ENCODE measurements at regions not wholly inside any gene's neighbourhood (a gene's known extent, or its start where the extent isn't known, plus 50 kb on each side); places are given as distances from the start of the nearest gene placed in this dataset.
"Not testable (repeated sequence)": the region's sequence is repeated elsewhere in the genome, so short reads cannot be mapped to it uniquely, and the experiment has no call there.

DNA sequence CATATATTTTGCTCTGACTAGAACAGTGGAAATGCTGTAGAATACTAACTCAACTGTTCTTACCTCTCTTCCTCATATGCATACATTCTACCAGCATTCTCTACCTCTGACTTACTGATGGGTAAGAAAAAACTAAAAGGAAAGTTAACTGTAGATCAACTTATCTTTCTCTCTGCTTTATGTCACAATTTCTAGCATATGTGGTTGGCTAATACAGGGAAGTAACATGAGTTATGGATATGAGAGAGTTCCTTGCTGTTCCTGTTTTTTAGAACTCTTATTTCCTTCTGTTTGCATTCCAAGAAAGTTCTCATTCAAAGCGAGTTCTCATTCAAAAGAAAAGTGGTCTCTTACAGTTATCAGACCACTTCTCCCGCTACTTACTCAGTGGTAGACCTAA, 226.8 kb upstream of the SGK1 start:
- no peak for DNase-seq

DNA sequence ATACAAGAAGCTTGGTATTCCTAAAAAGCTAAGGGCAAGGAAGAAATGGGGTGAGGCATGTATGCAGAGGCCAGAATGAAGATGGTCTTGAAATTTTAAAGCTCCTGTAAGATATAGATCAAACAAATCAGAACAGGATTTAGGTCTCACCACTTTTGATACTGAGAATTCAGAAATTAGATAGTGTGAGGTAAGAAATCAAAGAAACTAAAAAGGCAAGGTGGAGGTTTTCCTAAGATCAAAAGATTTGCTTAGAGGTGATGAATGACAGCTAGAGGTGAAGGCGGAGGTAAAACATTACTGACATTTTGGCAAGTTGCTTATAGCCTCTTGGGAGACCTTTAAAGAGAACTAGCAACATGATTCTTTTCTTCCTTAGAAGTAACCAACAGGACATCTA, 225.2 kb upstream of the SGK1 start:
- DNase-seq: no peak

DNA sequence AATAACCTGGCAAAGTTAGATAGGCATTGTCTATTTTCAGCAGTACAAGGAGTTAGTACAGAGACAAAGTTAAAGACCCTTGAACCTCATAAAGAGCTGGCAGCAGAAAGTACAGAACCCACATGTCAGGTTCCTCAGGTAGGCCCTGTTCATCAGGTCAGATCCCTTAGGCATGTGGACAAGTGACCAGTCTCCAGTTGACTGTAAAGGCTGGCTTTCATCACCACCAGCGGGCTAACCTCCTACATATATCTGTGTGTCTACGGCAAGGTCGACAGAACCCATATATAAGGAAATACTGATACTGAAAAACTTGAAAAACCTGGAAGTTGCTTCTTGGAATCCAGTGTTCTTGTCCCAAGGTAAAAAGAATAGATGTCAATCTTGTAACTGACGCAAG, 223.1 kb upstream of the SGK1 start:
- no peak for DNase-seq

DNA sequence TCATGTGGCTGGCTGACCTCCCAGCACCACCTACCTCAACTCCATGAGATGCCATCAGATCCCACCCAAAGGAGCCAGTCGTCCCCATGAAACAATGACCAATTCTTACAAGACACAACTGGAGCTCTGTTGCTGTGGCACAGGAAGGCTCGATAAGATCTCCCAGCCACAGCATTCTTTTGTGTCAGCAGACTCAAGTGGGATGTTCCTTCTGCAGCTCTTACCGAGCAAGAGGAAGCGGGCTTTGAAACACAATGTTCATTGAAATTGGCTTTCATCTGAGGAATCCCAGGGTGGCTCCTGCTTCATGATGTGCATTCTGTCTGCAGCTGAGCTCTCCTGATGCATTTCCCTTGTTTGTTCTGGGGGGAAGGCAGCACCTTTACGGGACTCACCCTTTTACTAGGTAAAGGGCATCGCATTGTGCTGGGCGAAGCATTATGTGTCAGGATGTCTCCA, 222.0 kb upstream of the SGK1 start:
- DNase-seq: no peak

DNA sequence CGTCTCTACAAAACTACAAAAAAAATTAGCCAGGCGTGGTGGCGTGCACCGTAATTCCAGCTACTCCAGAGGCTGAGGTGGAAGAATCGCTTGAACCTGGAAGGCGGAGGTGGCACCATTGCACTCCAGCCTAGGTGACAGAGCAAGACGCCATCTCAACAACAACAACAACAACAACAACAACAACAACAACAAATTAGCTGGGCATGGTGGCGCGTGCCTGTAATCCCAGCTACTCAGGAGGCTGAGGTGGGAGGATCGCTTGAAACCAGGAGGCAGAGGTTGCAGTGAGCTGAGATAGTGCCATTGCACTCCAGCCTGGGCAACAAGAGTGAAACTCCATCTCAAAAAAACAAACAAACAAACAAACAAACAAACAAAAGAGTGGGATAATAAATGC, 219.9 kb upstream of the SGK1 start:
- DNase-seq: not testable (repeated sequence)

DNA sequence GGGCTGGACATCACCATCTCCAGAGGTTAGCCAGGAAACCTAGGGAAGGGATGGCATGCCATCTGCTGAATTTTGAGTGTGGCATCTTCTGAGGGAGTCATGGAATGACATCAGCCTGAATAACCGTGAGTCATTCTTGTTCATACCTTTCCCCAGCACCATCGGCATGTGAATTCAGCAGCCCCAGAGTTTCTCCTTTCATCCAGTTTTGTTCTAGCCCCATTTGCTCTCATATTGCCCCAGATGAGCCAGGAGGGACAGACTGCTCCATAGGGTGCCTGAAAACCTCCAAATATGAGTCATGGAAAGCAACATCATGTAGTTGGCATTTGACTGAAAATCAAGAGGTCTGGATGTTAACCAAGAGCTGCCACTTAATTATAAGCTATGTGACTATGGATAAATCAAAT, 219.2 kb upstream of the SGK1 start:
- no peak for DNase-seq

DNA sequence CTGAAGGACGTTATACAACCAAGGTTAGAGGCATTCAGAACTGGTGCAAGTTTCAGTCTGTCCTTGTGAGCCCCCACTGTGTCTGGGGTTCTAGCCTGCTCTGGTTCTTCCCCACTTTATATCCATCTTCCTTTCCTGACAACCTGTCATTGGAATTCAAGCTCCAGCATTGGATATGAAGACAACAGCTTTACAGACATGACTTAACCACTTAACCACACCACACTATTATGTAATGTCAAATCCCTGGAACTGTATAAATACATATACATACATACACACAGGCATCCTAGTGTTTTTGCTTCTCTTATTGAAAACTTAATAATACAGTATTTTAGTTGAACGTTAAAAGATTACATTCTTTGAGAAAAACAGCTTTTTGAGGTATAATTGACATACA, 217.9 kb upstream of the SGK1 start:
- DNase-seq: no peak

DNA sequence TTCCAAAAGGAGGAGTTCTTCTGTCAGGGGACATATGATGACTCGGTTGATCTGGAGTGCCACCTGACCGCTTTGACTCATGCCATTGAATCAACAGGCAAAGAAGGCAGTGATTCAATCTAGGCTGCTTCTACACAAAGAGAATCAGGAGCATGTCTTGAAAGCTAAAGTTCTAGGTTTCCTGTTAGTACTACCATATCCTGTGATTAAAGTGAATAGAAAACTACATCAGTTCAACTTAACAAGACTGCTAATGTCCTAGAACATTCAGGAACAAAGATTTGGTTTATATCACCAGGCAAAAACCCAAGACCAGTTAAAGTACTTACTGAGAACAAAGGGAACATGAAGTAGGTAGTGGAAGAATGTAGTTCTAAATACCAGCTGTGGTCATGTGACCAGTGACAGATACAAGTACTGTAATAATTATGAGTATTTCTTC, 216.8 kb upstream of the SGK1 start:
- DNase-seq: no peak

DNA sequence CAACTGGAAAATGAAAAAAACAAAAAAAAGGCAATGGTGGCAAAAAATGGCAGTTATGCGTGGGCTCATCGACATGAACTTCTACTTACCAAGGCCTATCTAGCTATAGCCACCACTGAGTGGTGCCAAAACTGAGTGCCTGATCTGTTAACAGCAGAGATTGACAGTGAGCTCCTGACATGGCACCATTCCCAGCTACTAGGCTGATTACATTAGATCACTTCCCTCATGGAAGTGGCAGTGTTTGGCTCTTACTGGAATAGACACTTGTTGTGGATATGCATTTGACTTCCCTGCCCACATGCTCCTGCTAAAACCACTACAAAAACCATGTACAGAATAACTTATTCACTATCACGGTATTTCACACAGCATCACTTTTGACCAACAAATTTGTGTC, 216.1 kb upstream of the SGK1 start:
- no peak for DNase-seq

DNA sequence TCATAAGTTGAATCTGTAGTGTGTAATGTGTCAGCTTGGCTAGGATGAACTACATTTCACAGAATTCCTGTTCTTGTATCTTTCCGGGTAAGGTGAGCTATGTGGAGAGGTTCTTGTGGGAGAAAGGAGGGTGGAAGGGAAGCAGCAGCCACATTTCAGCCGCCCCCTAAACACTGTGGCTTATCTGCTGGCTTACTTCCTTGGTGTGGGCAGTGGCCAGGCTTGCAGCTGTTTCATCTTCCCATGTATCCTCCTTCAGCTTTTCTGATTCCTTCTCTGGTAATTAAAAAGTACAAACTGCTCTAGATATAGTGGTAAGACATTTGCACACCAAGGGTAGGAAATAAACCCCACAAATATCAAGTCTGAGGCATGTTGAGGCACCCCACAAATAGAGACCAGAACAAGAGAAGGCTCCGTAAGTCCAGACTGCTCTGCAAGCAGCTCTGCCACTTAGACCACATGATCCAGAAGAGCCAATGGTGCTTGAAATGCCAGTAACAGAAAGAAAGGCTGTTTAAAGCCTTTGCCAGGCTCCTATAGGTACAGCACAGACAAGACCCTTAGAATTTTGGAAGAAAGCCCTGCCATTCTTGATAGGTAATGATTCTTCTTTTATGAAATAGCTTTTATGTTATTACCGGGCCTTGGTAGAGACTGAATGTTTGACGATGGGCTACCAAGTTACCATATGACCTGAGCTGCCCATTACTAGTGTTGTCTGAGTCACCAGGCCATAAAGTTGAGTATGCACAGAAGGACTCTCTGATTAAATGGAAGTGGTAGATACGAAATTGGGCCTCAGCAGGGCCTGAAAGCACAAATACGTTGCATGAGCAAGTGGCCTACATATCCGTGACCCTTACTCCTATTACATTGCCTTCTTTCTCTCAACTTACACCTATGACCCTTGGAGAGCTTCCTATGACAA, 215.0 kb upstream of the SGK1 start:
- no peak for DNase-seq

DNA sequence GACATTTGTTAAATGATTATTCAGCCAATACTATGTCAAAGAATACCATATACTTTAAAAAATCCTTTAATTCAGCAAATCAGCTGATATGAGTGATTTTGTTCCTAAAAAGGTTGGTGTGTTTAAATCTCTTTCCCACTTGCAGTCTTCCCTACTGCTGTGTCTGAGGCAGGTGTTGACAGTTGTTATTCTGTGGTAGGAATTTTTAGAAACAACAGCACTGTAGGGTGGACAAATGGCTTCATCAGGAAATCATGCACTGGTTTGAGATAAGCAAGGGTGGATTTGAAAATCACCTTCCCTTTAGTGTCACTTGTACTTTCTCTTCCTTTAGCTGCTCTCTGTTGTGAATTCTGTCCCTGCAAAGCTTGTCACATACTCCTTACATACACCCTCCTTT, 213.7 kb upstream of the SGK1 start:
- peak; percentile 41 for DNase-seq

DNA sequence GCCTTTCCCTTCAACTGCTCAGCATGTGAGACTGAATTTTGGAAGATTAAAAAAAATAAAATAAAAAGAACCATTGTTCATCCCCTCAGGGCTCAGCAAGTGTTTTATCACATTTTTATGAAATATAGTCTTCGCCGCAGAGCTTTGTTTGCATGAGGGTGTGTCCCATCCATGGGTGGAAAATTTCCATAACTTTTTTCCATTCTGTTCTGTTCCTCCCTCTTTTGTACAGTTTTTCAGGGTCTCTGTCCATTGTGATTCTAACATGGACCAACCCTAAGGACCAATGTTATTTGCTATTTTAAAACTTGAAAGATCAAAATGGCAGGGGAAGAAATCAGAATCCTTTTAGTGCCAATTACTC, 213.3 kb upstream of the SGK1 start:
- DNase-seq: no peak

DNA sequence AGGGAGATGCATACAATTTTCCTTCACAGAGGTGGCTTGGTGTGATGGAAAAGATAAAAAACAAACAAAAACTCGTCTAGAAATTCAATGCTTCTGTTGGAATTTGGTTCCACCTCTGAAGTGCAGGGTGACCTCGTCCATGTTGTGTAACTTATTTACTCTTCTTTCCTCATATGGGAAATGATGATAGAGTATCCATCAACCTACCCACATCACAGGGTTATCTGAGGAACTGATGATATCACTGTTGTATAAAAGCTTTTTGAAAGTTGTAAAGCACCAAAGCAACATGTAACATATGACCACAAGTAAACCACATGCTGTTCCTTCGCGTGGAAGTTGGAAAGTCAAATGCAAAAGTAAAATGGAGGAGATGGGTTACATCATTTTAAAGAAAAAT, 212.0 kb upstream of the SGK1 start:
- no peak for DNase-seq

DNA sequence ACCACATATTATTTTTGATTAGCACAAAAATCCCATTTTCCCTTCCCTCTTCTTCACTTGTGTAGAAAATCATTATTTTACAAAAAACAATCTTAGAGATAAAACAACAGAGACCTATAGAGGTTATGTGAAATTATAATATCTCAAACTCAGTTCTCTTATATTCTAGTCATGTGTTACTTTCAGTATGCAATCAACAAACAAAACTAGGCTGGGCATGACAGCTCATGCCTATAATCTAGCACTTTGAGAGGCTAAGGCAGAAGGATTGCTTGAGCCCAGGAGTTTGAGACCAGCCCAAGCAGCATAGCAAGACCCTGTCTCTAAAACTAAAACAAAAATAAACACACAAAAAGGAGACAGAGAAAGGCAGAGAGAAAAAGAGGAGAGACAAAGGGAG, 211.4 kb upstream of the SGK1 start:
- DNase-seq: no peak

DNA sequence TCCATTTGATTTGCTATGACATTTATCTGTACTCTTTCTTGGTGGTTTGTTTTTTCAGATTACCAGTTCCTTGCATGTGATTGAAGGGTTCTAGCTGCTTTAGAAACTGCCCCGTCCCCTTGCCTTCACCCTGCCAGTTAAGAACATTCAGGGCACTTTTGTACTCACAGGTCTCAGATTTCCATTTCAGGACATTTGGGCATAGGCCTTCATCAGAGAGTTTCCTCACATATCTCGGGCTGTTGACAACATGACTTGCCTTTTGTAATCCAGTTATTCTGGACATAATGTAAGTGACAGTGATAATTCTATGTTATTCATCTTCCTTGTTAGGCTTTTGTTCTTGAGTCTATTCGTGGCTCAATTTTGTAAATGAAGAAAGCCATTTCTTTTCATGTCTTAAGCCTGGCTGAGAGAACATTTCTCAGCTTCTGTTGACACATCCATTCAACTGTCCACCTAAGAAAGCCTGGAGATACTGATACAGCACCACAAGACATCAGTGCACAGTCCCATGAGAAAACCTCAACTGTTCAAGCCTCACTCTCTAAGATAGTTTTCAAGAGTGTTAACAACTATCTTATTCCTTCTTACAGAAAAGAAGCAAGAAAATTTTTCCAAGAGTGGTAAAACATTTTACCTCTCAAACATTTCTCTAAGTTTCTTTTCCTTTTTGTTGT, 209.3 kb upstream of the SGK1 start:
- DNase-seq: no peak

DNA sequence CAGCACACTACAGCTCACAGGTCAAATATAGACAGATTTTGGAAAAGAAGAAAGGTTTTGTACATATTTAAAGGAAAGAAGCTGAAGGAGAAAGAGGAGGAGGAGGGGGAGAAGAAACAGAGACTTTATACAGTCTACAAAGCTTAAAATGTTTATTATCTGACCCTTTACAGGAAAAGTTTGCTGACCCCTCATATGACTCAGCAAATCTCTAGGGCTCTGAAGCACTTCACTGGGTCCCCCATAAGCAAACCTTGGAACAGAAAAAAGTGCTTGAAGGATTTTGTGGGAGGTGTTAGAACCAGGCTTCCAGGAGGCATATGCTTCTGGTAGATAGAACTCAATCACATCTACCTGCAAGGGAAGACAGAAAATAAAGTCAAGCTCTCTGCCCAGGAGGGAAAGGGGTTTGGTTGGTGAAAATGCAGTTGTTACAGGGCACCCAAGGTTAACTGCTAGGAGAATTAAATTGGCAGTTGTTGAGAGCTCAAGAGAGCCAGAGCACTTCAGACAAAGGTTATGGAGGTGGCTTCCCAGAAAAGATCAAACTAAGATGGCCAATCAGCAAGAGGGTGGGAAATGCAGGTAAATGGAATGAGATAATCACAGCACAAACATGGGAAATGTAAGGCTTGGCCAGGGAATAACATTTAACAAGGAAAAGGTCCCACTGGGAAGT, 207.4 kb upstream of the SGK1 start:
- no peak for DNase-seq

DNA sequence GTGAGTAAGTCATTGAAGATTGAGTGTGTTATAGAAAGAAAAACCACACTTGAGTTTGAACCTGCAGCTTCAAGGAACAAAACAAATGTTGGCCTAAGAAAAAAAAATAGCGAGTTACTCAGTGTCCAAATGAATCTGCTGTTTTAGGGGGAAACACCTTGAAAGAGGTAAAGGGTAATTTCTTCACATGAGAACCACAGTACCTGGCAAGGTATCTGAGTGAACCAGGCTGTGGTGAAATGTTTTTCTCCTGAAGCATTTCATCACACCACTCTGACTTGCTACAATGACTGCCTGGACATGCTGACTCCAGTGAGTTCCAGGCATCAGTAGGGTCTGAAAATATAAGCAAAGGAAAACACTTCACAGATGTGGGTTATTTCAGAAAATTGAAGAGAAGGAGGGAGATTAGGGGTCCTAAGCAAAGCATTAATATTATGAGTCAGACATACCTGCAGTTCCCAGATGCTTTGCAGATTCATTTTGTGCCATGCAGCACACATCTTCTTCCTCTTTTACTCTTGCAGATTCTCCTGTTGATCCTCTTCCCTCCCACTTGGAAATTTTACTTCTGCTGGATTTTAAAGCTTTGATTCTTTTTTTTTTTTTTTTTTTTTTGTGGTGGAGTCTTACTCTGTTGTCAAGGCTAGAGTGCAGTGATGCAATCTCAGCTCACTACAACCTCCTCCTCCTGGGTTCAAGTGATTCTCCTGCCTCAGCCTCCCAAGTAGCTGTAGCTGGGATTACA, 206.2 kb upstream of the SGK1 start:
- no peak for DNase-seq

DNA sequence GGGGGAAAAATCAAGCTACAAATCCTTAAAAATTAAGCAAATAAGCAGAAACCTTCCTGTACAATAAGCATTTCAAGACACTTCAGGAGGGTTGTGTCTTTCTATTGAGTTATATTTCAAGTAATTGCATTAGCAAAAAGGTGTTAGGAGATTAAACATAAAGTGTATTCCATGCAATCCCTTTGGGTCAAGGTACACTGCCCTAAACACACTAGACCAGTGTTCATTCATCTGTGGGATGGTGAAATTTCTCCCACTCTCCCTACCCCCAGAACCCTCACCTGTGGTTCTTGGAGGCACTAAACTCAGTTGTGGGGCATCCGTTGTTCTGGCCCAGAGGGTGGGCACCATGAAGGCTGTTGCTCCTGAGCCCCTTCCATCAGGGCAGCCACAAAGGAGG, 205.1 kb upstream of the SGK1 start:
- no peak for DNase-seq

DNA sequence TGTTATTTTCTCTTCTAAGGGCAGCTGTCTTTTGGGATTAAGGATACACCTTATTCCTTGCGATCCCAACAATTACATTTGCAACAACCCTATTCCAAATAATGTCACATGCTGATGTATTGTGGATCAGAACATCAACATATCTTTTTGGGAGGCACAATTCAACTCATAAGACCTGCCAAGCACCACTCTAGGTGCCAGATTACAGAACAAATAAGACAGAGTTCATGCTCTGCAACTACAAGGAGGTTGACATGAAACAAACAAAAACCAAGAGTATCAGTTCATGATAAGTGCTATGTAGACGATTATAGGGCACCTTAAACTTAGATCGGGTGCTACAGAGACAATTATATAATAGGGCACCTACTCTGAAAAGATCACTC, 203.2 kb upstream of the SGK1 start:
- DNase-seq: no peak

DNA sequence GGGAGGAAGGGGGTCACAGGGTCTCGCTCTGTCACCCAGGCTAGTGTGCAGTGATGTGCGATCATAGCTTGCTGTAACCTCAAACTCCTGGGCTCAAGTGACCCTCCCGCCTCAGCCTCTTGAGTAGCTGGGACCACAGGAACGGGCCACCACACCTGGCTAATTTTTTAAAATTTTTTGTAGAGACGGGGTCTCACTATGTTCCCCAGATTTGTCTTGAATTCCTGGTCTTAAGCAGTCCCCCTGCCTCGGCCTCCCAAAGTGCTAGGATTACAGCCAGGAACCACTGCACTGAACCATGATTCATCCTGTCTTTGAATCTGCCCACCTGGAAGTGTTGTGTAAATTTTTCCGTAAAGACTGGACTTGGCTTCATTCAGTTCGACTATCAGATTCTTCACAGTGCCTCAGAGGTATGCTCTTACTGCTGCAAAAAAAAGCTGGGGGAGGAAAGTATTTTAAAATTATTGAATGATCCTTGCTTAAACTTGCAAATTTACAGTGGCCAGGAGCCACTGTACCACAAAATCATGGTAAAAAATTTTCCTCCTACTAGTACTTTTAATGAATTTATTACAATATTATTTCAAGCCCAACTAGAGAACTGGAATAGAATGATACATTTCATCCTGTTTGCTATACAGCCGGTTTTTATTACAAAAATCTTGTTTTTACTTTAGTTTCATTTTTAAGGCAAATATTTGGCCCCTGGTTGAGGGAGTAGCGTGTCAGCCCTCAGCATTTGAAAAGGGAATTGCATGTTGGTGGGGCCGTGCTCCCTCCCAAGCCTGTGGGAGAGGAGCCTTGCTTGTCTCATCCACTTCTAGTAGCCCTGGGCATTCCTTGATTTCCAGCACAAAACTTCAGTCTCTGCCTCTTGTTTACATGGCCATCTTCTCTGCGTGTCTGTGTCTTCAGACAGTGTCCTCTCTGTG, 202.5 kb upstream of the SGK1 start:
- no peak for DNase-seq

DNA sequence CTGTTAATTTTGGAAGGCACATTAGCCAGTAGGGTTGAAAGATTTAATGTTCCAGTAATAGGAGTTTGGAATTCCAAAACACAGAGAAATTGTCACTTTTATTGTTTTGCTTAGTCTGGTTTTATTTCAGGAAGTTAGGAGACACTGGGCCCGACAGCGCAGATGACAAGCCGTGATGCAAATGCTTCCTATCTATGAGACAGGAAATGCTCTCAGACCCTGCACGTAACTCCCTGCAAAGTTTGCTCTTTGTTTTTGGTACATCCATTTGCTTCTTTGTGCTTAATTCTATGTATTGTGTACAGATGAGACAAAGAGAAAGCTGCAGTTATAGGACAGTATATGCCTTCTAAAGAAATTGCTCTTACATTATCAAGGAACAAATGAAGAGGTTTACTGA, 201.6 kb upstream of the SGK1 start:
- DNase-seq: no peak

DNA sequence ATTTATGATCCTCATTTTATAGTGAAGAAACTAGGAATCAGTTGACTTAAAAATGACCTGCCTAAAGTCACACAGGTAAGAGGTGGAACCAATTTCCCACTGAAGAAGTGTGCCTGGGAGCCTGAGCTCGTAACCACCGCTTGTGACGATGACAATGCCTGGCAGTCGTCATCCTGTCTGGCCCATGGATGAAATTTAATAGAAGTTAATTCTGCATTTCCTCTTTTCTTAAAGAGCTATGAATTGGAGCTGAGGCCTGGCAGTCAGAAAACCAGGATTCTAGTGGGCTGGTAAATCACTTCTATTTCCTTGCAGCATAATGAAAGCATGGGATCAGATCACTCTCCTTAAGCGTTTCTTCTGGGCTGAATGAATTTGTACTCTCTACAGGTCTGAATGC, 200.0 kb upstream of the SGK1 start:
- no peak for DNase-seq
